ENCODE measurements at regions not wholly inside any gene's neighbourhood (a gene's known extent, or its start where the extent isn't known, plus 50 kb on each side); places are given as distances from the start of the nearest gene placed in this dataset.

GRCh38 chr22:48511781-48512327 lies 1315.8 kb downstream of the BRD1 start:
- TF ChIP-seq CTCF (conservative IDR thresholded peaks at IDR 0.05; ENCODE audit: low read depth in 2 of 2) (no peak), REST (IDR thresholded peaks at IDR 0.05; ENCODE audit: unreplicated experiment) (no peak), NANOG (IDR thresholded peaks at IDR 0.05; ENCODE audit: borderline replicate concordance) (no peak), EZH2 (IDR thresholded peaks at IDR 0.05; ENCODE audit: low read depth, unreplicated experiment) (no peak), POLR2AphosphoS5 (IDR thresholded peaks at IDR 0.05; ENCODE audit: low read depth) (no peak), EZH2phosphoT487 (IDR thresholded peaks at IDR 0.05; ENCODE audit: unreplicated experiment) (no peak), ZNF462 (CRISPR knock-in tag; IDR thresholded peaks at IDR 0.05) (no peak), CREB1 (CRISPR knock-in tag; IDR thresholded peaks at IDR 0.05; ENCODE audit: low read depth) (no peak), ZNF331 (CRISPR knock-in tag; IDR thresholded peaks at IDR 0.05; ENCODE audit: low read depth) (no peak), ZNF114 (CRISPR knock-in tag; IDR thresholded peaks at IDR 0.05) (no peak), JUNB (IDR thresholded peaks at IDR 0.05; ENCODE audit: unreplicated experiment) (no peak)

Measured in GM23338 (cell line).